ENCODE measurements at regions not wholly inside any gene's neighbourhood (a gene's known extent, or its start where the extent isn't known, plus 50 kb on each side); places are given as distances from the start of the nearest gene placed in this dataset.
A peak's percentile ranks its signal among the peaks of the same experiment; 100 is the strongest.

DNA sequence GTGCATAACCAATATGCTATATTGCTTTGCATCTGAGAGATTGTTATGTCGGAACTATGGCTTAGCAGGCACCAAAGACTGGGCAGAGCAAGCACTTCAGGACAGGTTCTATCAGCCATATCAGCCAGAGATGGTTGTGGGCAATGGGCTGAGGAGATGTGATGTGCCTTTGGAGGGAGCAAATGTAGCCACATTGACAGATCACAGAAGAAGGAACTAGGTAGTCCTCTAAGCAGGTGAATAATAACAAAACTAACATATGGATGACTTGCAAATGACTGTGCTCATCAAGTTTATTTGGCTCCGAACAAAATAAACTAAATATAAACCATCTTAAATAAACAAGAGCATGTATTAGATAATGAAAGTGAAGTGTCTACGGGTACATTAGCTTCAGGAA lies 291.7 kb downstream of the RMST start:
- WGBS (ENCODE audit: insufficient coverage, insufficient replicate concordance, low lambda C conversion rate, missing lambda C conversion rate), result 13% methylated on average over 3 of the region's 3 CpGs
- SMC1A ChIA-PET (ENCODE audit: uncharacterized antibody, unreplicated experiment), result no interaction called here
- Histone ChIP-seq H3K4me3 (no peak overlapping the region), H3K36me3 (ENCODE audit: control insufficient read depth in 2 of 2, insufficient read depth in 2 of 2, low read length in 1 of 2) (no peaks in the 10 kb centered on the region), H4K20me1 (ENCODE audit: control insufficient read depth, insufficient read depth) (no peaks in the 10 kb centered on the region), H2AFZ (ENCODE audit: control insufficient read depth, low read depth, low read length) (no peak overlapping the region), H3K79me2 (ENCODE audit: control insufficient read depth, insufficient read depth, low read length) (no peaks in the 10 kb centered on the region), H3K4me1 (ENCODE audit: control insufficient read depth, insufficient read depth, low read length) (no peaks in the 10 kb centered on the region), H3K4me2 (ENCODE audit: control insufficient read depth, insufficient read depth) (no peak overlapping the region), H3K27ac (ENCODE audit: control insufficient read depth, insufficient read depth) (no peak overlapping the region), H3K9ac (ENCODE audit: control insufficient read depth, insufficient read depth, low read length) (no peak overlapping the region), H3K9me3 (replicated peaks; ENCODE audit: control insufficient read depth, insufficient read depth, low read length) (no peaks in the 10 kb centered on the region), H3K27me3 (replicated peaks in 1 of 2; ENCODE audit: control insufficient read depth in 2 of 2, insufficient read depth in 2 of 2, low read length in 1 of 2) (no peaks in the 10 kb centered on the region)
- FAIRE-seq (no peak), DNase-seq (ENCODE audit: low read depth, low spot score) (no peak), ATAC-seq (peak; percentile 52)
- no TSS peak for BruUV-seq (replicated peaks)
- intact Hi-C loops (cut with micrococcal nuclease; ENCODE audit: unreplicated experiment), result no loop called here
- POLR2A ChIA-PET, result no interaction called here
- CTCF ChIA-PET, result no interaction called here
- in situ Hi-C loops (cut with MboI), result no loop called here
- TF ChIP-seq, protein P1, sequence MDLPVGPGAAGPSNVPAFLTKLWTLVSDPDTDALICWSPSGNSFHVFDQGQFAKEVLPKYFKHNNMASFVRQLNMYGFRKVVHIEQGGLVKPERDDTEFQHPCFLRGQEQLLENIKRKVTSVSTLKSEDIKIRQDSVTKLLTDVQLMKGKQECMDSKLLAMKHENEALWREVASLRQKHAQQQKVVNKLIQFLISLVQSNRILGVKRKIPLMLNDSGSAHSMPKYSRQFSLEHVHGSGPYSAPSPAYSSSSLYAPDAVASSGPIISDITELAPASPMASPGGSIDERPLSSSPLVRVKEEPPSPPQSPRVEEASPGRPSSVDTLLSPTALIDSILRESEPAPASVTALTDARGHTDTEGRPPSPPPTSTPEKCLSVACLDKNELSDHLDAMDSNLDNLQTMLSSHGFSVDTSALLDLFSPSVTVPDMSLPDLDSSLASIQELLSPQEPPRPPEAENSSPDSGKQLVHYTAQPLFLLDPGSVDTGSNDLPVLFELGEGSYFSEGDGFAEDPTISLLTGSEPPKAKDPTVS (IDR thresholded peaks at IDR 0.05; ENCODE audit: low read depth, low read length), result no peak
- TF ChIP-seq MTA3 (IDR thresholded peaks at IDR 0.05; ENCODE audit: borderline replicate concordance, low read length) (no peak), EZH2 (IDR thresholded peaks at IDR 0.05; ENCODE audit: borderline replicate concordance, control insufficient read depth, low read depth, low read length) (no peak), FOS (IDR thresholded peaks at IDR 0.05; ENCODE audit: borderline replicate concordance, extremely low read depth, insufficient read length) (no peak)
- TF ChIP-seq, protein P2, sequence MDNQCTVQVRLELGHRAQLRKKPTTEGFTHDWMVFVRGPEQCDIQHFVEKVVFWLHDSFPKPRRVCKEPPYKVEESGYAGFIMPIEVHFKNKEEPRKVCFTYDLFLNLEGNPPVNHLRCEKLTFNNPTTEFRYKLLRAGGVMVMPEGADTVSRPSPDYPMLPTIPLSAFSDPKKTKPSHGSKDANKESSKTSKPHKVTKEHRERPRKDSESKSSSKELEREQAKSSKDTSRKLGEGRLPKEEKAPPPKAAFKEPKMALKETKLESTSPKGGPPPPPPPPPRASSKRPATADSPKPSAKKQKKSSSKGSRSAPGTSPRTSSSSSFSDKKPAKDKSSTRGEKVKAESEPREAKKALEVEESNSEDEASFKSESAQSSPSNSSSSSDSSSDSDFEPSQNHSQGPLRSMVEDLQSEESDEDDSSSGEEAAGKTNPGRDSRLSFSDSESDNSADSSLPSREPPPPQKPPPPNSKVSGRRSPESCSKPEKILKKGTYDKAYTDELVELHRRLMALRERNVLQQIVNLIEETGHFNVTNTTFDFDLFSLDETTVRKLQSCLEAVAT (IDR thresholded peaks at IDR 0.05), result no peak
- RAD21 ChIA-PET (ENCODE audit: unreplicated experiment), result no interaction called here
